ENCODE measurements at regions not wholly inside any gene's neighbourhood (a gene's known extent, or its start where the extent isn't known, plus 50 kb on each side); places are given as distances from the start of the nearest gene placed in this dataset.

DNA sequence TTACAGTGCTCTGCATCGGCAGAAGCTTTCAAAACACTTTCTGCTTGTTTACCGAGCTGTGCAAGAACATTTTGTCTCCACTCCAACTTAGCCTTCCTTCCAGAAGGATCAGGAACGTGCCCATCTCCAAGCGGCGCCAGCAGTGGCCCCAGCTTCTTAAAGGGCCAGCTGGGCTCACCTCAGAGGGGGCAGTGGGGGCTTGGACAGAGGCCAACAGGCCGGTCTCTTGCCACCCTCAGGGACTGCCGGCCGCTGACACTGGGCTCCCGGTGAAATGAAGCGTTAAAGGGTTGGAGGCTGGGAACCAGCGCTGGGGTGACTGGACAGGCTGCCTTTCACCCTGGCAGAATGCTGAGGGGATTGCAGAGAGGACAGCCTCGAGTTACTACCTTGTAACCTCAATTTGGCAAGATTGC is 67.0 kb upstream of the RNU6ATAC start:
- no peak for DNase-seq (ENCODE audit: low read depth, low spot score)
- FAIRE-seq: no peak
- dilution Hi-C loops (cut with MboI; ENCODE audit: extremely low pct_ligation_motif_present, low sequenced_read_pairs): no loop called here
- Histone ChIP-seq H2AFZ (ENCODE audit: low read depth, low read length) (no peak overlapping the region), H3K4me2 (ENCODE audit: insufficient read depth, low read length) (no peak overlapping the region), H3K27me3 (ENCODE audit: control insufficient read depth in 2 of 2, insufficient read depth in 2 of 2, low read length in 2 of 2) (no peaks in the 10 kb centered on the region), H3K9ac (replicated peaks; ENCODE audit: extremely low read depth, insufficient read depth, low read length) (no peak overlapping the region), H3K79me2 (ENCODE audit: control insufficient read depth, insufficient read depth, low read length) (no peaks in the 10 kb centered on the region), H3K36me3 (ENCODE audit: control insufficient read depth in 2 of 2, extremely low read depth in 1 of 2, insufficient read depth in 2 of 2, low read length in 2 of 2) (no peaks in the 10 kb centered on the region), H3K27ac (ENCODE audit: insufficient read depth, low read depth, low read length) (no peak overlapping the region), H3K4me3 (replicated peaks in 1 of 3; ENCODE audit: insufficient read depth in 1 of 3, low read depth in 1 of 3, low read length in 3 of 3) (no peak overlapping the region), H3K9me3 (replicated peaks; ENCODE audit: control insufficient read depth, insufficient read depth, low read length) (no peaks in the 10 kb centered on the region), H4K20me1 (replicated peaks; ENCODE audit: control insufficient read depth, extremely low read depth, insufficient read depth, low read length) (no peaks in the 10 kb centered on the region), H3K4me1 (ENCODE audit: control insufficient read depth, extremely low read depth, insufficient read depth, low read length) (no peaks in the 10 kb centered on the region), H3K9me1 (replicated peaks; ENCODE audit: control insufficient read depth, extremely low read depth, insufficient read depth, low read length) (no peaks in the 10 kb centered on the region)
- ChIA-PET POLR2A (no interaction called here), CTCF (interaction anchor here (1.0 kb wide), 1 partner anchor 61 kb away, joined by 3 read pairs; no protein-coding TSS in a partner anchor)
- TF ChIP-seq MYC (IDR thresholded peaks at IDR 0.05; ENCODE audit: low read depth, low read length) (no peak), FOS (IDR thresholded peaks at IDR 0.05; ENCODE audit: borderline replicate concordance, insufficient read depth, low read length) (no peak), POLR2AphosphoS5 (IDR thresholded peaks at IDR 0.05; ENCODE audit: insufficient read depth, low read depth, low read length) (no peak), GATA2 (IDR thresholded peaks at IDR 0.05; ENCODE audit: insufficient read depth, insufficient read length, low read depth, low read length) (no peak), JUN (IDR thresholded peaks at IDR 0.05; ENCODE audit: borderline replicate concordance, insufficient read depth, insufficient read length, low read depth) (no peak), EZH2 (IDR thresholded peaks at IDR 0.05; ENCODE audit: borderline replicate concordance, low read depth, low read length, severe bottlenecking) (no peak), POLR2A (IDR thresholded peaks at IDR 0.05; ENCODE audit: low read depth, low read length) (no peak)
- TF ChIP-seq, protein P1, sequence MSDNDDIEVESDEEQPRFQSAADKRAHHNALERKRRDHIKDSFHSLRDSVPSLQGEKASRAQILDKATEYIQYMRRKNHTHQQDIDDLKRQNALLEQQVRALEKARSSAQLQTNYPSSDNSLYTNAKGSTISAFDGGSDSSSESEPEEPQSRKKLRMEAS (IDR thresholded peaks at IDR 0.05; ENCODE audit: insufficient read depth, insufficient read length): no peak
- TF ChIP-seq, protein P2, sequence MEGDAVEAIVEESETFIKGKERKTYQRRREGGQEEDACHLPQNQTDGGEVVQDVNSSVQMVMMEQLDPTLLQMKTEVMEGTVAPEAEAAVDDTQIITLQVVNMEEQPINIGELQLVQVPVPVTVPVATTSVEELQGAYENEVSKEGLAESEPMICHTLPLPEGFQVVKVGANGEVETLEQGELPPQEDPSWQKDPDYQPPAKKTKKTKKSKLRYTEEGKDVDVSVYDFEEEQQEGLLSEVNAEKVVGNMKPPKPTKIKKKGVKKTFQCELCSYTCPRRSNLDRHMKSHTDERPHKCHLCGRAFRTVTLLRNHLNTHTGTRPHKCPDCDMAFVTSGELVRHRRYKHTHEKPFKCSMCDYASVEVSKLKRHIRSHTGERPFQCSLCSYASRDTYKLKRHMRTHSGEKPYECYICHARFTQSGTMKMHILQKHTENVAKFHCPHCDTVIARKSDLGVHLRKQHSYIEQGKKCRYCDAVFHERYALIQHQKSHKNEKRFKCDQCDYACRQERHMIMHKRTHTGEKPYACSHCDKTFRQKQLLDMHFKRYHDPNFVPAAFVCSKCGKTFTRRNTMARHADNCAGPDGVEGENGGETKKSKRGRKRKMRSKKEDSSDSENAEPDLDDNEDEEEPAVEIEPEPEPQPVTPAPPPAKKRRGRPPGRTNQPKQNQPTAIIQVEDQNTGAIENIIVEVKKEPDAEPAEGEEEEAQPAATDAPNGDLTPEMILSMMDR (IDR thresholded peaks at IDR 0.05; ENCODE audit: extremely low read depth in 1 of 2, insufficient read depth in 1 of 2, low read depth in 1 of 2, low read length in 2 of 2): no peak
- no TSS peak for BruUV-seq (replicated peaks)
- intact Hi-C loops (cut with micrococcal nuclease): no loop called here

Data from endothelial cell of umbilical vein (primary cell).